T follicular helper cell (primary cell): ENCODE measurements at regions not wholly inside any gene's neighbourhood (a gene's known extent, or its start where the extent isn't known, plus 50 kb on each side); places are given as distances from the start of the nearest gene placed in this dataset.
"Not testable (repeated sequence)": the region's sequence is repeated elsewhere in the genome, so short reads cannot be mapped to it uniquely, and the experiment has no call there.

ENCODE experiments used
- DNase-seq: peaks from one replicate; pipeline ENCODE4 v3.0.0-alpha.2; 2020; ENCODE audit warnings: low read depth

DNA sequence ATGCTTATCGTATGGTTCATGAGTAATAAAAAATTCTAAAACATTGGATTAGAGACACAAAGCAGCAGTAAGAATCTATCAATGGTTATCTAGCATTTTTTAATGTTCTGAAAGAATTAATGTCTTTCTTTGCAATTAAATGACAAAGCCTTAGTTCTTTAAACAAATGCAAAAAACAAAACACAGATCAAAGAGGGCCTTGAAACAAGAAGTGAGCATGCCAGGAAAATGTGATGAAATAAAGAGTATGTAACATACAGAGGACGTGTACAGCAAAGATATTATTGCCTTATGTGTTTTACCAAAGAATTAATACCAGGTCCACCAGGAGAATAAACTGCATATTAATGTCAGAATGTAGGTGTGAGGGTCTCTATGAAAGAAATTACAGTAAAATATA lies 812.3 kb upstream of the GRAMD2B start:
- no peak for DNase-seq

DNA sequence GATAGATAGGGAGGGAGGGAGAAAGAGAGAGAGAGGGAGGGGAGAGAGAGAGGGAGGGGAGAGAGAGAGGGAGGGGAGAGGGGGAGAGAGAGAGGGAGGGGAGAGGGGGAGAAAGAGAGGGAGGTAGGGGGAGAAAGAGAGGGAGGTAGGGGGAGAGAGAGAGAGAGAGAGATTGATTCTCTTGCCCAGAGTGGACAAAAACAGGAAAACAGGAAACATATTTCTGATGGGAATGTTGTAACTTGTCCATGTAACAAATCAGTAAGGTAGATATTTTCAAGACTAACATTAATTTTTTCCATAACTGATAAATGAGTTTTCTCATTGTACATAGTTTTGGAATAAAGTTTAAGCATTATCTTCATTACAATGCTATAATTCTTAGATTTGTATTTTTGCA lies 811.7 kb upstream of the GRAMD2B start:
- DNase-seq: no peak

GRCh38 chr5:125612181-125612721 lies 811.0 kb upstream of the GRAMD2B start:
- DNase-seq: no peak

DNA sequence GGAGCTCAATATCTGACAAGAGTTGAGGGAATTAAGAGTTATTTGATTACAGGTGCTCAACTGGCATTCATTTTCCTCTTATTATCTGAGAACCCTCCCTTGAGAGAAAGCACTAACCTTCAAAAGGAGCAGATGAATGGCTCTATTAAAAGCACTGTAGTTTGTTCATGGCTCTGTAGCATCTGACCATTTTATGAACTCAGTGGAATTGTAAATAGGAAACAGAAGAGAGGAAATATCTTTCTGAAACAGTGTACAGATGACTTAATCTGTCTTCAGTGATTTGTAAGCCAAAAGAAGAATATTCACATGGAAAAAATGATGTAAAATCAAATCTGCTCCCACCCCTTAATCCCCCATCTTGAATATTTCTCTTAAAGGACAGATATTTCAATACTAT lies 810.4 kb upstream of the GRAMD2B start:
- no peak for DNase-seq

GRCh38 chr5:125630237-125630636 lies 793.0 kb upstream of the GRAMD2B start:
- no peak for DNase-seq

DNA sequence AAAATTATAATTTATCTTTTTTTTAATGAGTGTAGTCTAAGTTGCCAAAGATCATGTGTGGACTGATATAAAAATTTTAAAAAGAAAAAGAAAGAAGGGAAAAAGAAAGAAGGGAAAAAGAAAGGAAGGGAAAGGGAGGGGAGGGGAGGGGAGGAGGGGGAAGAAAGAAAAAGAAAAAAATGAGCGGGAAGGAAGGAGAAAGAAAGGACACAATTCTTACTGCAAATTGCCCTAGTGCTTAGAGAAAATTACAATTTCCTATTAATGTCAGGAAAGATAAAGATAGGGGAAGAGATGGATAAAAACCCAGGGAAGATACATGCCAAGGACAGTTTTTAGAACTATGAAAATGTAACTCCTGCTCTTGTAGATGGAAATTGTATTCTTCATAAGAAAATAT lies 789.7 kb upstream of the GRAMD2B start:
- DNase-seq: no peak

- no peak for DNase-seq
Measured at GRCh38 chr5:125634216-125634835, 788.9 kb upstream of the GRAMD2B start.

- DNase-seq: no peak
Measured at GRCh38 chr5:125639858-125640257, 783.4 kb upstream of the GRAMD2B start.

- DNase-seq: no peak
Measured at GRCh38 chr5:125652761-125653160, 770.4 kb upstream of the GRAMD2B start.

DNA sequence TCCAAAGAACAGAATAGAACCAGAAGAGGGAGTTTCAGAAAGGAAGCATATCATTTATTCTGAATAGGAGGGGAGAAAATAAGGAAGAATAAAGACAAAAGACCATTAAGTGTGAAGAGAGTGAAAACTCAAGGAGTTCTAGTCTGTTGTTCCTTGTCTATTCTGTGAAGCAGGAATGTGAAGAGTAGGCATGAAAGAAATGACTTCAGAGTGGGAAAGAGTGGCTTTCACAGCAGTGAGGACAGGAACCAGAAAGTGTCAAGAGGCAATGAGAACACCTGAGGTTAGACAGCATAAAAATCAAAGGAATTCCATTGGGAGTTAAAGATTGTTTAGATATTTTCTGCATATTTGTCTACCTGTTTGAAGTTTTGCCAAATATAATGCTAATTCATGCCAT lies 768.8 kb upstream of the GRAMD2B start:
- DNase-seq: no peak

GRCh38 chr5:125655156-125655555 lies 768.1 kb upstream of the GRAMD2B start:
- no peak for DNase-seq

GRCh38 chr5:125657936-125658335 lies 765.3 kb upstream of the GRAMD2B start:
- no peak for DNase-seq

- DNase-seq: no peak
Measured at GRCh38 chr5:125659316-125660023, 763.7 kb upstream of the GRAMD2B start.

GRCh38 chr5:125660231-125660895 lies 762.8 kb upstream of the GRAMD2B start:
- DNase-seq: no peak

DNA sequence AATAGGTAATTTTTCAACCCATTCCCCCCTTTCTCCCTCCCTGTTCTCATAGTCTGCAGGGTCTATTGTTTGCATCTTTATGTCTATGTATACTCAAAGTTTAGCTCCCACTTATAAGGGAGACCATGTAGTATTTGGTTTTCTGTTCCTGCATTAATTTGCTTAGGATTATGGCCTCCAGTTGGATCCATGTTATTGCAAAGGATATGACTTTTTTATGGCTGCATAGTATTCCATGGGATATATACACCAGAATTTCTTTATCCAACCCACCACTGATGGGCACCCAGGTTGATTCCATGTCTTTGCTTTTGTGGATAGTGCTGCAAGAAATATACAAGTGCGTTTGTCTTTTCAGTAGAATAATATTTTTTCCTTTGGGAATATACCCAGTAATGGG lies 761.6 kb upstream of the GRAMD2B start:
- no peak for DNase-seq

DNA sequence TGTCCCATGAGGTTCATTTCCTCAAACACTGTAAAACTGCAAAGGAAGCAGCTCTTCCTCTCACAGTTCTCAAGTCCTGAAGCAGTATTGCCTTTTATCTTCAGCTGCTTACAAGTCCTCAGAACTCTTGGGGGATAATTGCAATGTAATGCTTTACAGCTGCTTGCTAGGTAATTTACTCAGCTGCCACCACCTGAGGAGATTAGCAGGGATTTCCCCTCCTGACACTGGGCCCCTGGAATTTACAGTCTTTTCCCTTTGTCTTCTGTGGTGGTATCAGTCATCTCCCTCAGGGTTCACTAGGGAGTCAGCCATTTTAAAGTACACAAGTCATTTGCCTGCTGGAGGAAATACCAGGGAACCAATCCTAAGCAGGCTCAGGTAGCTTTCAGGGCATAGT lies 754.3 kb upstream of the GRAMD2B start:
- DNase-seq: no peak

- DNase-seq: no peak
Measured at GRCh38 chr5:125673359-125673950, 749.8 kb upstream of the GRAMD2B start.

DNA sequence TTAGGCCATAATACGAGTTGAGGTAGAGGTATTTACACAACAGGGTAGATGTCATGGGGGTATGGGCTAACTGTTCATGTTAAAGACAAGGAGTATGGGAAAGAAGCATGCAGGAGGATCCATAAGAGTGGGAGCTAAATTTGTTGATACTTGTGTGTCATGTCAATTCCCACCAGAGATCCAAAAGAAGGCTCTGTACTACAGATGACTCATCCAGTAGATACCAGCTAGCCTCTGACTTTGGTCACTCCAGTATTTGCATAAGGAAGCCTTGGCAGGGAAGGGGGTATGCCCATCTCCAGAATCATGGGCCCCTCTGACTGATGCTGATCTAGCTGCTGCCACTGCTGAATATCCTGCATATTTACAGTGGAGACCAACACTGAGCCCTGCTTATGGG lies 743.7 kb upstream of the GRAMD2B start:
- no peak for DNase-seq

GRCh38 chr5:125683669-125684068 lies 739.5 kb upstream of the GRAMD2B start:
- no peak for DNase-seq

GRCh38 chr5:125685771-125686170 lies 737.4 kb upstream of the GRAMD2B start:
- no peak for DNase-seq

DNA sequence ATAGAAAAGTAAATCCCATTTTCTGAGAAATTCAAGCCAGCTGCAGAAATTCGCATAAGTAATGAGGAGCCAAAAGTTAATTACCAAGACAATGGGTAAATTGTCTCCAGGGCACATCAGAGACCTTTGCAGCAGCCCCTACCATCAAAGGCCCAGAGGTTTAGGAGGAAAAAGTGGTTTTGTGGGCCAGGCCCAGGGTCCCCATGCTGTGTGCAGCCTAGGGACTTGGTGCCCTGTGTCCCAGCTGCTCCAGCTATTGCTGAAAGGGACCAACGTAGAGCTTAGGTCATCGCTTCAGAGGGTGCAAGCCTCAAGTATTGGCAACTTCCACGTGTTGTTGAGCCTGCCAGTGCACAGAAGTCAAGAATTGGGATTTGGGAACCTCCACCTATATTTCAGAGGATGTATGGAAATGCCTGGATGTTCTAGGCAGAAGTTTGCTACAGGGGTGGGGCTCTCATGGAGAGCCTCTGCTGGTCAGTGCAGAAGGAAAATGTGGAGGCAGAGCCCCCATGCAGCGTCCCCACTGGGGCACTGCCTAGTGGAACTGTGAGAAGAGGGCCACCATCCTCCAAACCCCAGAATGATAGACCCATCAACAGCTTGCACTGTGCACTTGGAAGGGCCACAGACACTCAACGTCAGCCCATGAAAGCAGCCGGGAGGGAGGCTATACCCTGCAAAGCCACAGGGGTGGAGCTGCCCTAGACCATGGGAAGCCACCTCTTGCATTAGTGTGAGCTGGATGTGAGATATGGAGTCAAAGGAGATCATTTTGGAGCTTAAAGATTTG lies 731.3 kb upstream of the GRAMD2B start:
- not testable (repeated sequence) for DNase-seq
